AG04449 (cell line): ENCODE measurements at regions not wholly inside any gene's neighbourhood (a gene's known extent, or its start where the extent isn't known, plus 50 kb on each side); places are given as distances from the start of the nearest gene placed in this dataset.

ENCODE experiments used
- CTCF ChIA-PET: fragments of 350-600 bp; formaldehyde crosslinking; extraction: SDS; loops from one replicate; lab custom pipeline; 2021; ENCODE audit warnings: antibody characterized with exemption; lab: Yijun Ruan, JAX
- POLR2A ChIA-PET: fragments of 400-600, 350-600 bp; formaldehyde crosslinking; extraction: SDS; loops from one replicate; lab custom pipeline; 2020; ENCODE audit warnings: antibody characterized with exemption, inconsistent platforms; lab: Yijun Ruan, JAX
- DNase-seq: peaks from one replicate; pipeline ENCODE4 v3.0.0-alpha.2; 2010; ENCODE audit warnings: low read depth, low spot score
- H3K4me3 ChIP-seq: 2 replicates; pipeline ENCODE4 v1.5.1; 2011; ENCODE audit warnings: low read depth, mild to moderate bottlenecking, control low read depth, low read length
- TF ChIP-seq, protein P1 (sequence below): IDR thresholded peaks from one replicate; pipeline ENCODE4 v1.5.1; 2011; ENCODE audit warnings: mild to moderate bottlenecking, moderate library complexity, low read length, control low read depth, inconsistent platforms; ENCODE audit not compliant: insufficient read depth; ENCODE audit errors: missing control alignments

GRCh38 chr5:174354571-174354970 is 309.1 kb downstream of the NSG2 start:
- H3K4me3 ChIP-seq = no peak overlapping the region
- CTCF ChIA-PET = interaction anchor here (1.1 to 1.7 kb wide), 3 partner anchors 10 to 64 kb away, joined by 3 to 6 read pairs (median 3); no protein-coding TSS in a partner anchor
- TF ChIP-seq, protein P1, sequence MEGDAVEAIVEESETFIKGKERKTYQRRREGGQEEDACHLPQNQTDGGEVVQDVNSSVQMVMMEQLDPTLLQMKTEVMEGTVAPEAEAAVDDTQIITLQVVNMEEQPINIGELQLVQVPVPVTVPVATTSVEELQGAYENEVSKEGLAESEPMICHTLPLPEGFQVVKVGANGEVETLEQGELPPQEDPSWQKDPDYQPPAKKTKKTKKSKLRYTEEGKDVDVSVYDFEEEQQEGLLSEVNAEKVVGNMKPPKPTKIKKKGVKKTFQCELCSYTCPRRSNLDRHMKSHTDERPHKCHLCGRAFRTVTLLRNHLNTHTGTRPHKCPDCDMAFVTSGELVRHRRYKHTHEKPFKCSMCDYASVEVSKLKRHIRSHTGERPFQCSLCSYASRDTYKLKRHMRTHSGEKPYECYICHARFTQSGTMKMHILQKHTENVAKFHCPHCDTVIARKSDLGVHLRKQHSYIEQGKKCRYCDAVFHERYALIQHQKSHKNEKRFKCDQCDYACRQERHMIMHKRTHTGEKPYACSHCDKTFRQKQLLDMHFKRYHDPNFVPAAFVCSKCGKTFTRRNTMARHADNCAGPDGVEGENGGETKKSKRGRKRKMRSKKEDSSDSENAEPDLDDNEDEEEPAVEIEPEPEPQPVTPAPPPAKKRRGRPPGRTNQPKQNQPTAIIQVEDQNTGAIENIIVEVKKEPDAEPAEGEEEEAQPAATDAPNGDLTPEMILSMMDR = no peak
- POLR2A ChIA-PET = interaction anchor here (1.0 kb wide), 1 partner anchor 12 kb away, joined by 3 read pairs; no protein-coding TSS in a partner anchor
- no peak for DNase-seq

- ChIA-PET CTCF (interaction anchor here (1.1 to 1.7 kb wide), 3 partner anchors 10 to 64 kb away, joined by 3 to 6 read pairs (median 3); no protein-coding TSS in a partner anchor), POLR2A (interaction anchor here (1.0 kb wide), 1 partner anchor 13 kb away, joined by 3 read pairs; no protein-coding TSS in a partner anchor)
- TF ChIP-seq, protein P1 = no peak
- peak; percentile 70 for DNase-seq
- H3K4me3 ChIP-seq = no peak overlapping the region
Measured at GRCh38 chr5:174355208-174355612, 309.7 kb downstream of the NSG2 start.

- POLR2A ChIA-PET = no interaction called here
- H3K4me3 ChIP-seq = no peak overlapping the region
- CTCF ChIA-PET = interaction anchor here (1.2 kb wide), 1 partner anchor 15 kb away, joined by 3 read pairs; no protein-coding TSS in a partner anchor
- no peak for DNase-seq
- TF ChIP-seq, protein P1 = no peak
Measured at GRCh38 chr5:174355995-174356394, 310.5 kb downstream of the NSG2 start.

GRCh38 chr5:174356536-174356935 is 311.0 kb downstream of the NSG2 start:
- DNase-seq = no peak
- no peak overlapping the region for H3K4me3 ChIP-seq
- POLR2A ChIA-PET = no interaction called here
- TF ChIP-seq, protein P1 = no peak
- CTCF ChIA-PET = no interaction called here

DNA sequence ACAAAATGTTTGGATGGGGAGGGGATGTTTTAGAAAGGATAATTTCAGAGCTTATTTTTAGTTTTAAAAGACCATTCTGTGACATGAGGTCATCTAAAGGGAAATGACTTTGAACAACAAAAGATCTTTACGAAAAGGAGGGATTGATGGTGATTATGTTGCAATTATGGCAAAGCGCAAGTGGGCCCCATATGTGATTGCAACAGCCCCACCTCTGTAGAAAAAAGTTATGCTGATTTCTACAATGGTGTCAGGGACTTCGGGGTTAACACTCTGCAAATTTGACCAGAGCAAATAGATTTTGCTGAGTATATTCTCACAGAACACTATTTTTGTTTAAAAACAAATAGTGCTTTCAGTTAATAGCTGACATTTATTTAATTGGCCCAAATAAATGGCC is 312.8 kb downstream of the NSG2 start:
- TF ChIP-seq, protein P1 = no peak
- ChIA-PET CTCF (interaction anchor here (0.9 to 1.5 kb wide), 2 partner anchors 31 to 578 kb away, joined by 3 to 5 read pairs; no protein-coding TSS in a partner anchor), POLR2A (no interaction called here)
- no peak overlapping the region for H3K4me3 ChIP-seq
- no peak for DNase-seq

- ChIA-PET CTCF (interaction anchor here (0.9 to 1.5 kb wide), 2 partner anchors 32 to 577 kb away, joined by 3 to 5 read pairs; no protein-coding TSS in a partner anchor), POLR2A (no interaction called here)
- DNase-seq = no peak
- H3K4me3 ChIP-seq = no peak overlapping the region
- TF ChIP-seq, protein P1 = no peak
Measured at GRCh38 chr5:174359071-174359470, 313.6 kb downstream of the NSG2 start.
